Endothelial cell of umbilical vein (primary cell): ENCODE measurements at regions not wholly inside any gene's neighbourhood (a gene's known extent, or its start where the extent isn't known, plus 50 kb on each side); places are given as distances from the start of the nearest gene placed in this dataset.
A peak's percentile ranks its signal among the peaks of the same experiment; 100 is the strongest.

Experiments used
- BruUV-seq: library from RNA; stranded (reverse); fragments of 400-500 nt; replicated peaks from 2 replicates; lab custom pipeline; 2021; lab: Mats Ljungman, UMichigan
- CTCF ChIA-PET: fragments of 300-600, 350-600 bp; sonication (Branson Sonifier 250); formaldehyde crosslinking; loops from one replicate; lab custom pipeline; 2021; ENCODE audit warnings: antibody characterized with exemption, inconsistent platforms; lab: Charles Lee
- POLR2A ChIA-PET: fragments of 300-600, 350-600 bp; sonication (Branson Sonifier 250); formaldehyde crosslinking; loops from one replicate; lab custom pipeline; 2021; ENCODE audit warnings: antibody characterized with exemption, inconsistent platforms; lab: Charles Lee
- DNase-seq: peaks from one replicate; pipeline ENCODE4 v3.0.0-alpha.2; 2011; ENCODE audit warnings: low read depth, low spot score
- FAIRE-seq: peaks from 2 replicates; lab custom pipeline; 2011; peaks lifted over from hg19 to GRCh38; lab: Jason Lieb, UNC
- H2AFZ ChIP-seq: 2 replicates; pipeline ENCODE4 v1.6.0; 2012; ENCODE audit warnings: low read depth, low read length, control low read depth, inconsistent platforms
- H3K27ac ChIP-seq: 2 replicates; pipeline ENCODE4 v1.5.1; 2011; ENCODE audit warnings: low read depth, mild to moderate bottlenecking, control low read depth, low read length, moderate library complexity; ENCODE audit not compliant: insufficient read depth
- H3K27me3 ChIP-seq, 2 experiments: 2 replicates each; pipeline versions ENCODE4 v1.6.0 to v1.6.1; 2011; ENCODE audit warnings: low read length in 2 of 2, mixed read lengths in 1 of 2; ENCODE audit not compliant: control insufficient read depth in 2 of 2, insufficient read depth in 2 of 2
- H3K36me3 ChIP-seq, 2 experiments: 2 replicates in 1 of 2; 3 replicates in 1 of 2; pipeline ENCODE4 v1.5.1; 2011; ENCODE audit warnings: low read length in 2 of 2, mild to moderate bottlenecking in 1 of 2, moderate library complexity in 1 of 2; ENCODE audit not compliant: control insufficient read depth in 2 of 2, insufficient read depth in 2 of 2; ENCODE audit errors: extremely low read depth in 1 of 2
- H3K4me1 ChIP-seq: 3 replicates; pipeline ENCODE4 v1.5.1; 2011; ENCODE audit warnings: mild to moderate bottlenecking, low read length; ENCODE audit not compliant: control insufficient read depth, insufficient read depth; ENCODE audit errors: extremely low read depth
- H3K4me2 ChIP-seq: 2 replicates; pipeline ENCODE4 v1.6.1; 2011; ENCODE audit warnings: low read length, control low read depth, mixed read lengths; ENCODE audit not compliant: insufficient read depth
- H3K4me3 ChIP-seq, 3 experiments: fragments of 200-600 bp in 1 of 3; sonication (generic), shearing (Covaris generic) in 1 of 3; replicated peaks in 1 of 3; 2 replicates each; pipeline ENCODE4 v1.5.1; 2011 to 2016; ENCODE audit warnings: control low read depth in 3 of 3, low read length in 3 of 3, mild to moderate bottlenecking in 2 of 3, inconsistent platforms in 1 of 3, low read depth in 1 of 3, moderate library complexity in 1 of 3; ENCODE audit not compliant: insufficient read depth in 1 of 3
- H3K79me2 ChIP-seq: 2 replicates; pipeline ENCODE4 v1.6.0; 2012; ENCODE audit warnings: low read length, inconsistent platforms; ENCODE audit not compliant: control insufficient read depth, insufficient read depth
- H3K9ac ChIP-seq: replicated peaks from 2 replicates; pipeline ENCODE3; 2011; ENCODE audit warnings: low read length, control low read depth; ENCODE audit not compliant: insufficient read depth; ENCODE audit errors: extremely low read depth
- H3K9me1 ChIP-seq: replicated peaks from 3 replicates; pipeline ENCODE4 v1.6.0; 2011; ENCODE audit warnings: mild to moderate bottlenecking, low read length; ENCODE audit not compliant: control insufficient read depth, insufficient read depth; ENCODE audit errors: extremely low read depth
- H3K9me3 ChIP-seq: replicated peaks from 2 replicates; pipeline ENCODE4 v1.5.1; 2012; ENCODE audit warnings: low read length, inconsistent platforms; ENCODE audit not compliant: control insufficient read depth, insufficient read depth
- H4K20me1 ChIP-seq: replicated peaks from 2 replicates; pipeline ENCODE3; 2011; ENCODE audit warnings: mild to moderate bottlenecking, low read length; ENCODE audit not compliant: control insufficient read depth, insufficient read depth; ENCODE audit errors: extremely low read depth
- CTCF ChIP-seq, 2 donors: IDR thresholded peaks; 1 replicate in 1 of 2; 2 replicates in 1 of 2; pipeline ENCODE4 v1.5.1; 2011; ENCODE audit warnings: low read length in 2 of 2, mild to moderate bottlenecking in 2 of 2, moderate library complexity in 2 of 2, control low read depth in 1 of 2, inconsistent platforms in 1 of 2, low read depth in 1 of 2; ENCODE audit not compliant: insufficient read depth in 1 of 2; ENCODE audit errors: extremely low read depth in 1 of 2
- EZH2 ChIP-seq: IDR thresholded peaks from 2 replicates; pipeline ENCODE4 v1.6.1; 2012; ENCODE audit warnings: borderline replicate concordance, low read depth, mild to moderate bottlenecking, moderate library complexity, low read length, inconsistent platforms; ENCODE audit not compliant: severe bottlenecking
- FOS ChIP-seq: IDR thresholded peaks from 2 replicates; pipeline ENCODE4 v1.6.1; 2011; ENCODE audit warnings: mild to moderate bottlenecking, low read length, moderate library complexity, borderline replicate concordance; ENCODE audit not compliant: insufficient read depth
- GATA2 ChIP-seq: IDR thresholded peaks from 2 replicates; pipeline ENCODE4 v1.7.0; 2011; ENCODE audit warnings: low read depth, mild to moderate bottlenecking, moderate library complexity, mixed read lengths, low read length; ENCODE audit not compliant: insufficient read length, insufficient read depth
- MYC ChIP-seq: IDR thresholded peaks from one replicate; pipeline ENCODE4 v1.6.1; 2011; ENCODE audit warnings: mild to moderate bottlenecking, low read depth, low read length
- POLR2A ChIP-seq: IDR thresholded peaks from 2 replicates; pipeline ENCODE4 v1.6.1; 2012; ENCODE audit warnings: low read depth, mild to moderate bottlenecking, control low read depth, low read length
- POLR2AphosphoS5 ChIP-seq: IDR thresholded peaks from 2 replicates; pipeline ENCODE4 v1.6.1; 2012; ENCODE audit warnings: low read depth, mild to moderate bottlenecking, control low read depth, low read length, moderate library complexity; ENCODE audit not compliant: insufficient read depth
- dilution Hi-C: fragments of 300-500 bp; cut with MboI; formaldehyde crosslinking; loops from one replicate; pipeline ENCODE4 v1.15.0; 2019; ENCODE audit warnings: low sequenced_read_pairs; ENCODE audit not compliant: extremely low pct_ligation_motif_present
- intact Hi-C: fragments of 100-400 bp; cut with micrococcal nuclease; formaldehyde crosslinking; loops from one replicate; pipeline ENCODE4 v1.10.0; 2022

GRCh38 chr2:70354264-70354949, 52.5 kb upstream of the FAM136A start:
- no peak overlapping the region for H3K4me3 ChIP-seq
- H3K4me1 ChIP-seq, result peaks cover 30% of the 10 kb centered on the region
- H4K20me1 ChIP-seq, result no peaks in the 10 kb centered on the region
- POLR2A ChIA-PET, result no interaction called here
- BruUV-seq, result no TSS peak
- H3K4me2 ChIP-seq, result no peak overlapping the region
- no peak overlapping the region for H3K9ac ChIP-seq
- CTCF ChIA-PET, result interaction anchor here (1.8 to 2.4 kb wide), 2 partner anchors 13 to 263 kb away, joined by 6 to 8 read pairs; no protein-coding TSS in a partner anchor
- DNase-seq (no peak), FAIRE-seq (peak; percentile 55)
- H2AFZ ChIP-seq, result no peak overlapping the region
- H3K79me2 ChIP-seq, result no peaks in the 10 kb centered on the region
- H3K9me3 ChIP-seq, result no peaks in the 10 kb centered on the region
- TF ChIP-seq POLR2A, result no peak
- no peak for TF ChIP-seq POLR2AphosphoS5
- TF ChIP-seq GATA2, result no peak
- TF ChIP-seq EZH2, result no peak
- TF ChIP-seq CTCF (IDR thresholded peaks at IDR 0.05; ENCODE audit: extremely low read depth in 1 of 2, insufficient read depth in 1 of 2, low read depth in 1 of 2, low read length in 2 of 2), result no peak
- TF ChIP-seq FOS, result no peak
- no peak for TF ChIP-seq MYC
- no peaks in the 10 kb centered on the region for H3K27me3 ChIP-seq
- dilution Hi-C loops (no loop called here), intact Hi-C loops (no loop called here)
- H3K36me3 ChIP-seq, result no peaks in the 10 kb centered on the region
- no peak overlapping the region for H3K27ac ChIP-seq
- H3K9me1 ChIP-seq, result no peaks in the 10 kb centered on the region
